Heart right ventricle (tissue), 16 donors: ENCODE measurements at regions not wholly inside any gene's neighbourhood (a gene's known extent, or its start where the extent isn't known, plus 50 kb on each side); places are given as distances from the start of the nearest gene placed in this dataset.

Source experiments
- ATAC-seq, 8 donors: fragments of 200-7000 bp; cut with Tn5 transposase; one replicate each; pipeline ENCODE4 v1.9.1; 2020; ENCODE audit warnings: mild to moderate bottlenecking in 8 of 8, moderate library complexity in 8 of 8, moderate number of reproducible peaks in 1 of 8
- DNase-seq, 2 donors: peaks; one replicate each; pipeline ENCODE4 v3.0.0-alpha.2; 2020
- H3K27ac ChIP-seq, 10 donors: fragments of 200-600 bp; sonication (generic) in 2 of 10; one replicate each; pipeline versions ENCODE4 v1.5.0 to v1.8.0; 2020 to 2022; ENCODE audit warnings: mild to moderate bottlenecking in 3 of 10
- H3K27me3 ChIP-seq, 7 donors: fragments of 200-600 bp; one replicate each; pipeline ENCODE4 v1.8.0; 2021 to 2022; ENCODE audit warnings: mild to moderate bottlenecking in 2 of 7
- H3K36me3 ChIP-seq, 9 donors: fragments of 200-600 bp; sonication (generic) in 1 of 9; one replicate each; pipeline versions ENCODE4 v1.5.0 to v1.8.0; 2020 to 2022; ENCODE audit warnings: mild to moderate bottlenecking in 2 of 9
- H3K4me1 ChIP-seq, 9 donors: fragments of 200-600 bp; sonication (generic) in 1 of 9; one replicate each; pipeline versions ENCODE4 v1.5.0 to v1.8.0; 2020 to 2022; ENCODE audit warnings: mild to moderate bottlenecking in 4 of 9
- H3K4me3 ChIP-seq, 10 donors: fragments of 200-600 bp; sonication (generic) in 2 of 10; one replicate each; pipeline versions ENCODE4 v1.5.0 to v1.8.0; 2020 to 2022; ENCODE audit warnings: mild to moderate bottlenecking in 7 of 10, moderate library complexity in 2 of 10
- H3K9me3 ChIP-seq, 11 donors: fragments of 200-600 bp in 10 of 11; sonication (generic) in 2 of 11; one replicate each; pipeline versions ENCODE4 v1.5.0 to v1.8.0; 2013 to 2022; ENCODE audit warnings: mild to moderate bottlenecking in 2 of 11, control low read depth in 1 of 11, moderate library complexity in 1 of 11
- CTCF ChIP-seq, 9 donors: fragments of 200-600 bp; sonication (generic) in 2 of 9; IDR thresholded peaks; one replicate each; pipeline versions ENCODE4 v1.5.0 to v1.8.0; 2021 to 2022; ENCODE audit warnings: antibody characterized with exemption in 9 of 9, mild to moderate bottlenecking in 5 of 9, moderate library complexity in 1 of 9
- WGBS, 2 donors: extraction: QIAGEN DNeasy Blood & Tissue Kit; methylation state at CpG; one replicate each; pipeline ENCODE4 v1.1.7; 2013; ENCODE audit warnings: inconsistent platforms in 1 of 2; 5-methylcytosine and 5-hydroxymethylcytosine counted together
- intact Hi-C, 10 donors: fragments of 100-400 bp; cut with DNase I; formaldehyde crosslinking; loops; one replicate each; pipeline versions ENCODE4 v1.11.1 to v1.14.2; 2022
- donor health status: Arrhythmogenic right ventricular cardiomyopathy.
- donor health status: ischemic (EF 13 %, LVEDD 7.1; RV severe dilation, severe dysfunction).
- donor health status: healthy with polysubstance abuse.
- donor health status: DM: no; HTN: yes; CAD: no.
- donor health status: DM: no; HTN: no; CAD: no.
- donor health status: ischemic (EF 25% LVEDD 6.9; RV normal size, moderate dysfunction).
- donor health status: ischemic (EF 25% LVEDD 5.7; RV mildly dilated, moderate dysfunction).
- donor health status: healthy.
- donor health status: DM: yes; HTN: yes; CAD: no.
- donor health status: Ischemic cardiomyopathy.
- donor health status: ischemic (EF 35%, LVEDD 5.7; RV mildly dilated, moderate dysfunction).
- donor health status: nonischemic (EF 11% LVEDD 7.7; RV severe dilation, severe dysfunction).
- donor health status: DM: yes; HTN: yes; CAD: no.
- donor health status: PGD.
- donor health status: ischemic (EF 29% LVEDD 5.4; RV normal size, mild dysfunction).
- donor health status: nonischemic (EF 23%, LVEDD 6.1; RV moderate dilation, normal function).

- Histone ChIP-seq H3K9me3 (no peaks in the 10 kb centered on the region), H3K27ac (no peak overlapping the region), H3K4me1 (peaks cover 2 to 49% (median 31%) of the 10 kb centered on the region in 9 donors), H3K36me3 (no peaks in the 10 kb centered on the region), H3K27me3 (no peaks in the 10 kb centered on the region), H3K4me3 (no peak overlapping the region)
- no peak for TF ChIP-seq CTCF (IDR thresholded peaks at IDR 0.05)
- ATAC-seq = no peak
- intact Hi-C loops = loop anchor here in 2 of 10 donors (5.0 kb wide), 2 partner anchors 39 to 44 kb away; no protein-coding TSS in a partner anchor
- DNase-seq = no peak
- WGBS, 2 donors = 72 to 77% methylated on average over 1 of the region's 1 CpG
Observed at GRCh38 chr1:59135761-59136255, 161.1 kb upstream of the FGGY start.

- peak overlapping the region in 2 of 10 donors; percentile 82 to 84 for H3K27ac ChIP-seq
- no peak overlapping the region for H3K4me3 ChIP-seq
- intact Hi-C loops = loop anchor here in 2 of 10 donors (5.0 kb wide), 2 partner anchors 39 to 44 kb away; no protein-coding TSS in a partner anchor
- H3K4me1 ChIP-seq = peaks cover 2 to 58% (median 39%) of the 10 kb centered on the region in 9 donors
- DNase-seq (no peak), ATAC-seq (no peak)
- 92 to 94% methylated on average over 8 of the region's 8 CpGs for WGBS, 2 donors
- no peaks in the 10 kb centered on the region for H3K27me3 ChIP-seq
- H3K9me3 ChIP-seq = no peaks in the 10 kb centered on the region
- no peaks in the 10 kb centered on the region for H3K36me3 ChIP-seq
- no peak for TF ChIP-seq CTCF (IDR thresholded peaks at IDR 0.05)
Observed at GRCh38 chr1:59136541-59137275, 160.2 kb upstream of the FGGY start.

- no peaks in the 10 kb centered on the region for H3K36me3 ChIP-seq
- intact Hi-C loops = loop anchor here in 2 of 10 donors (5.0 kb wide), 2 partner anchors 40 to 45 kb away; no protein-coding TSS in a partner anchor
- H3K4me3 ChIP-seq = no peak overlapping the region
- H3K9me3 ChIP-seq = no peaks in the 10 kb centered on the region
- ATAC-seq = no peak
- H3K27me3 ChIP-seq = no peaks in the 10 kb centered on the region
- peak overlapping the region in 7 of 10 donors; percentile 24 to 86 (median 83) for H3K27ac ChIP-seq
- TF ChIP-seq CTCF (IDR thresholded peaks at IDR 0.05) = no peak
- DNase-seq = no peak
- 74 to 77% methylated on average over 3 of the region's 3 CpGs for WGBS, 2 donors
- H3K4me1 ChIP-seq = peaks cover 2 to 62% (median 44%) of the 10 kb centered on the region in 9 donors
Observed at GRCh38 chr1:59137276-59137615, 159.6 kb upstream of the FGGY start.

- WGBS, 2 donors = 63 to 67% methylated on average over 4 of the region's 4 CpGs
- no peak overlapping the region for H3K4me3 ChIP-seq
- H3K4me1 ChIP-seq = peaks cover 4 to 65% (median 52%) of the 10 kb centered on the region in 9 donors
- no peaks in the 10 kb centered on the region for H3K27me3 ChIP-seq
- no peaks in the 10 kb centered on the region for H3K36me3 ChIP-seq
- intact Hi-C loops = loop anchor here in 2 of 10 donors (5.0 kb wide), 2 partner anchors 41 to 46 kb away; no protein-coding TSS in a partner anchor
- ATAC-seq (peak in 7 of 8 donors; percentile 26 to 53 (median 35)), DNase-seq (no peak)
- TF ChIP-seq CTCF (IDR thresholded peaks at IDR 0.05) = no peak
- H3K27ac ChIP-seq = peak overlapping the region; percentile 24 to 86 (median 80)
- no peaks in the 10 kb centered on the region for H3K9me3 ChIP-seq
Observed at GRCh38 chr1:59137968-59138367, 158.9 kb upstream of the FGGY start.
